PFSK-1 (cell line): ENCODE measurements at regions not wholly inside any gene's neighbourhood (a gene's known extent, or its start where the extent isn't known, plus 50 kb on each side); places are given as distances from the start of the nearest gene placed in this dataset.

Source experiments
- POLR2AphosphoS5 ChIP-seq: IDR thresholded peaks from 2 replicates; pipeline ENCODE4 v1.6.1; 2012; ENCODE audit warnings: low read depth, mild to moderate bottlenecking, control low read depth, low read length, moderate library complexity
- REST ChIP-seq, 2 experiments: IDR thresholded peaks; 2 replicates each; pipeline versions ENCODE4 v1.6.1 to v1.8.0; 2011 to 2012; ENCODE audit warnings: low read depth in 2 of 2, low read length in 2 of 2, control low read depth in 1 of 2, inconsistent platforms in 1 of 2, mild to moderate bottlenecking in 1 of 2, moderate library complexity in 1 of 2; ENCODE audit not compliant: insufficient read depth in 1 of 2
- TAF1 ChIP-seq: IDR thresholded peaks from 2 replicates; pipeline ENCODE4 v1.6.1; 2012; ENCODE audit warnings: low read length, control low read depth, borderline replicate concordance; ENCODE audit not compliant: insufficient read depth

DNA sequence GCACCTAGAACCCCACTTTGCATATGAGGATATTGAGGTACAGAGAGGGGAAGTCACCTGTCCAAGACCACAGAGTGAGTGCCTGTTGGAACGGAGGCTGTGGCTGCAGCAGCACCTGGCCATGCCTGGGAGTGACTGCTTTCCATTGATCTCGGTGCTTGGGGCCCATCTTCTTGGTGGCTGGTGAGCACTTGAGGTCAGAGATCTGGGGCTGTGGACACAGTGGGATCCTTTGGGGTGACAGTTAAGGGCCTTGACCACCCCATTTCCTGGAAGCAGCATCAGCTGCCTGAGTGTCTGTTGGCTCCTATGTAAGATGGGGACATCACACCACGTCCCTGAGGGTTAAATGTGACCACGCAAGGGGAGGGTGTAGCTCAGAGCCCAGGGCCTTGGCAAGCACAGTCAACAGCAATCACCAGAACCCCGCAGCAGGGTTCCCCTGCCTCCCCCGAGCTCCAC lies 111.7 kb downstream of the IRF8 start:
- TF ChIP-seq TAF1, result no peak
- TF ChIP-seq POLR2AphosphoS5, result no peak
- no peak for TF ChIP-seq REST (IDR thresholded peaks at IDR 0.05; ENCODE audit: insufficient read depth in 1 of 2, low read depth in 2 of 2, low read length in 2 of 2)
